NCI-H748 treated with DMSO at 0.1 percent for 48 hours (cell line): ENCODE measurements at regions not wholly inside any gene's neighbourhood (a gene's known extent, or its start where the extent isn't known, plus 50 kb on each side); places are given as distances from the start of the nearest gene placed in this dataset.
A peak's percentile ranks its signal among the peaks of the same experiment; 100 is the strongest.
"Not testable (repeated sequence)": the region's sequence is repeated elsewhere in the genome, so short reads cannot be mapped to it uniquely, and the experiment has no call there.

Experiments
- DNase-seq: peaks from one replicate; lab custom pipeline; 2025; lab: John Stamatoyannopoulos, UW

DNA sequence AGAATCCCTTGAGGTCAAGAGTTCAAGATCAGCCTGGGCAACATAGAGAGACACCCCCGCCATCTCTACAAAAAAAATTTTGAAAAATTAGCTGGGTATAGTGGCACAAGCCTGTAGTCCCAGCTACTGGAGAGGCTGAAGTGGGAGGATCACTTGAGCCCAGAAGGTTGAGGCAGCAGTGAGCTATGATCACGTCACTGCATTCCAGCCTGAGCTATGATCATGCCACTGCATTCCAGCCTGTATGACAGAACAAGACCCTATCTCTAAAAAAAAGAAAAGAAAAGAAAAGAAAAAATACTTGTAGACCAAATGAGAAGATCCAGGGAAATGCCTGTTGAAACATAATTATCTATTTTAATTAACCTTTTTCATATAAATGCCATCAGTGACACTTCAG is 93.8 kb upstream of the MDM1 start:
- DNase-seq = no peak

DNA sequence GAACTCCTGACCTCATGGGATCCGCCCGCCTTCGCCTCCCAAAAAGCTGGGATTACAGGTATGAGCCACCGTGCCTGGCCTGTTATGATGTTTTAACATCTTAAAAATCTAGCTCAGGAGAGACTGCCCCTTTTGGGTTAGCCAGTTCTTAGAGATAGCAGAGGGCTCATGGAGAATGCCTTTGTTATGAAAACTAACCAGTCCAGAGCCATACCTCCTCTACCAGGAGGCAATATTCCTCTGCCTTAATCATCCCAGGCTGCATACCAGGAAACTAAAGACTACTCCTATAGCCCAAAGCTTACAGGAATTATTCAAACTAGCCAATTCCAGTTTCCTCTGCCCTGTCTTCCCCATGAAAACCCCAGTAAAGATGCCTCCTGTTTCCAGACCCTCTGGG is 96.0 kb upstream of the MDM1 start:
- DNase-seq = no peak

DNA sequence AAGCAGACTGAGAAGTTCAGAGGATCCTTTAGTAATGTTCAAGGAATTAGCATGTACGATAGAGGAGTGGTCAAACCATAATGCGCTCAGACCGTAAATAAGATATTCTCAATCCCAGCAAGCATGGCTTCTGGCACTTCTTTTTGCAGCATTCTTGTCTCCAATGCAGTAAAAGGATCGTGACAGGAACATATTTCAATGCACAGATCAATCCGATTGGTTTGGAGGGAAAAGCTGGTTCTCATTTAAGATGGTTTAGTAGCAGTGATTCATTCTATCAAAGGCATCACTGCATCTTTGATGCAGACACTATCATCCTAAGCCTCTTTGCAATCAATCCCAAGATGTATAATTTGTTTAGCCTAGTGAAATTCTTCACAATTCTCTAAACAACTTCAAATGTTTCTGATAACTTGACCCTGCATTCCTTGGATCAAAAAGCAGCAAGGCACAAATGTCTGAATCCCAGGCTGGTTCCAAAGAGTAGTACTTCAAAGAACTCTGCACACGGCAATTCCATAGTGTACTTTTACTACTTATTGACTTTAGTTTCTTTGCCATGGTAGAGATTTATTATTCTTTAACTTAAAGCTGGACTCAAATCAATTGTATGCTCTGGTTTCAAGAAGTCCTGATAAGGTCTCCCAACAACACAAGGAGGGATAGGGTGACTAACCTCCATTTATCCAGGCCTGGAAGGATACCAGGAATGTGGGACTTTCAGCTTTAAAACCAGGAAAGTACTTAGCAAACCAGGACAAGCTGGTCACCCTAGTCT is 96.8 kb upstream of the MDM1 start:
- no peak for DNase-seq

DNA sequence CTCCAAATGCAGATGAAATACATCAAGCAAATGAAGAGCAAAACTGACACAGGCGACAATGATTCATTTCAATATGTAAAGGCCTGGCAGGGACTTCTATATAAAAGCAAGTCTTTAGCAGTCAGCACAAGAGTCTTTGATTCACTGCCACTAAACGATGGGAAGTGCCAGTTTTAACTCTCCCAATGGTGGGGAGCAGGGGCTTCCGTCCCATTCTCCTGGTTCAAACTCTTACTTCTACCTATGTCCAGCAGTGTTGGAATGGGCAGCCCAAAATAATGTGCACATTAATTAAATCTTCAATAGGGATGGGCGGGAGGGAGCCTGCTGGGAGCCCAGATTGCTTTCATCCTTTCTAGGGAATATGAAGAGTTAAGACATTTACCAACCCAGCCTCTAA is 97.5 kb upstream of the MDM1 start:
- no peak for DNase-seq

DNA sequence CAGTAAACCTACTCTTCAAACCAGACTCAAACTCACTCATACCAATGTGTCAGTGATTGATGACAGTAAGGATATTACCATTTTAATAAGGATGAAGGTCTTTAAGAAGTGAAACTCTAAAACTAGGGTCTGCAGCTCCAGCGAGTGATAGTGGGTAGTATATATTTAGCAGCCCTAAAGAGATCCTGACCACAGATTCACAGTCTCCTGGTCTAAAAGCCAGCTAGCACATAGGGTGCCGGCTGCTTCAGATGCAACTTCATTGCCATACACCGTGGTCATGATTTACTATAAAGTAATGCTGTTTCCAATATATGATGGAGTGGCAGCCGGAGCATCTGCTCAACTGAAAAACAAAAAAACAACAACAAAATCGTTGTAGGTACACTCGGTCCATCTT is 99.6 kb upstream of the MDM1 start:
- no peak for DNase-seq

DNA sequence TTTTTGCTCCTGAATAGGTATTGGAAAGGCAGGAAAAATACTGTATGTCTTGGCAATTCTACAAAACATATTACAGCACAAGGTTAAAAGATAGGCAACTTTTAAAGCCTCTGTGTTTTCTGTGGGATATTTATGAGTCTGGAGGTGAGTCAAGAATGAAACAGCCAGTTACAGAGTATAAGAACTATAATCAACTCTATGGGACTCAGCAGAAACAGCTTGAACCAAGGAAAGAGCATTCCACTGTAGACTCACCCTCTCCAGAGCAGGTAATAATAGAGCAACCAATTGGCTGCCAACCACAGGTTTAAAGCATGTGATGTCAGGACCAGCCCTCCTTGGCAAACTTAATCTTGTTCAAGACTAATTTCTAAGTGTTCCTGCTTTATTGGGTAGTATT is 100.5 kb upstream of the MDM1 start:
- DNase-seq = no peak

DNA sequence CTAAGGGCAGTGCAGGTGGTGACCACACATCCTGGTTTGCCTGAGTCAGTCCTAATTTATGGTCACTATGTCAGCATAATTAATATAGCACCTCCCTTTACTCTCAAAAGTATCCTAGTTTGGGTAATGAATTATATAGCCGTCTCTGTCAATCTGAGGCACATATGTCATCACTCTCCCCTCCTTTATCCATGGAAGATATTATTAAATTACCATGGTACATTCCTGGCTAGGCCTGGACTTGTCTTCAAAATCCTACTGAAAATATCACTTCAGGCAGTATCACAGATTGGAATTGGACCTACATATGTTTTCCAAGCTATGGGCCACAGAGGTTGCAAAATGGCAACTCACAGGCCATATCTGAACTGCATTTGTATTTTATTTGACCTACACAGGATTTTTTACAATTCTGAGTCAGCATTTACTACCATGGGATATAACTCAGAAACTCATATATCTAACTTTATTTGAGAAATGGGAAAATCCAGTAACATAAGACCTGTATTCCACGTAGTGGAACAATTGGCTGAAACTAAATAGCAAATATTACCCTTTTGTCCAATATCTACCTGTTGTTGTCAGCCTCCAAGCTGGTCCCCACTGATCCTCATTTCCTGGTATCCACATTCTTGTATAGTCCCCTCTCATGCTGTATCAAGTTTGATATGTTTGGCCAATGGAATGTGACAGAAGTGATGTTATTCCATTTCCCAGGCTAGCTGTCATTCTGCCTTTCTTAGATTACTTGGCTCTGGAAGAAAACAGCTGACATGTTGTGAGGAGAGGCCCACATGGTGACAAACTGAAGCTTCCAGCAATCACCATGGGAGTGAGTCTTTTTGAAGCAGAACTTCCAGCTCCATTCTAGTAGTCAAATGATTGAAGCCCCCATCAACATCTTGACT is 102.5 kb upstream of the MDM1 start:
- no peak for DNase-seq

DNA sequence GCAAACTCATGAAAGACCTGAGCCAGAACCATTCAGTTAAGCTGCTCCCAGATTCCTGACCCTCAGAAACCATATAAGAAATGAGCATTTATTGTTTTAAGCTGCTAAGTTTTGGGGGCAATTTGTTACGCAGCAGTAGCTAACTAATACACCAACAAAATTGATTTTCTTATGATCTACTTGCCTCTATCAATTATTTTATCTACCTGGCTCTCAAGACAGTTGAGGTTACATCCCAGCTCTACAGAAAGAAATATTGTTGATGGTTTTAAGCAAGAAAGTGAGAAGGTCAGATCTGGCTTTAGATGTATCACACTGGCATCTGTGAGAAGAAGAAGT is 103.1 kb upstream of the MDM1 start:
- no peak for DNase-seq

DNA sequence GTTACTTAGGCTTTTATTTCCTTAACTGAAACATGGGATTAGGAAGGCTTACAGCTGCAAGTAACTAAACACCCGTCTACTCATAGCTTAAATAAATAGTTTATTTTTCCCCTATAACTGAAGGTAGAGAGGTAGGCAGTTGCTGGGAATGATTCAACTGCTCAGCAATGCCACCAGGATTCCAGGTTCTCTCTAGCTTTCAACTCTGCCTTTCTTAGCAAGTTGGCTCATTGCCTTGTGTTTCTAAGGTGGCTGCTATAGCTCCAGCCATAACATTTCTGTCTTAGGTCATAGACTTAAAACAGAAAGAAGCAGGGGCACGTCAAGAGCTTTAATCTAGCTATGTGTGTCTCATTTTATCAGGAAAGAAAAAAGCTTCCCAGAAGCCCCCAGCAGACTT is 103.7 kb upstream of the MDM1 start:
- no peak for DNase-seq

DNA sequence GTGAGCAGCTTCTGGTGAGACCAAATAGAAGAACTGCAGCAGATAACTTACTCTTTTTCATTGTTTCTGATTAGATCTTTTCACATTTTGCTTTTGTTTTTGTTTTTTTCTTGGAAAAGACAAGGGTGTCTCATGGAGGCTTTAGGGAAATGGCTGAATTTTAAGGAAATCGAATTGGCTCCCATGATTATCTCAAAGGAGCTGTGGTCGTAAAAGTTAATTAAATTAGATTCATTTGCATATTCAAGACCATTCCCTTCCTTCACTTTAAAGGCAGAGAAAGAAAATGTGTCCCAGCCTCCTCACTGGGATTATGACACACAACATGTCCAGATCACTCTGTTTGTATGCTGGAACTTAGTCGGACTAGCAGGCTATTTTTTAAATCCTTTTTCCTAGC is 106.4 kb upstream of the MDM1 start:
- DNase-seq = no peak

DNA sequence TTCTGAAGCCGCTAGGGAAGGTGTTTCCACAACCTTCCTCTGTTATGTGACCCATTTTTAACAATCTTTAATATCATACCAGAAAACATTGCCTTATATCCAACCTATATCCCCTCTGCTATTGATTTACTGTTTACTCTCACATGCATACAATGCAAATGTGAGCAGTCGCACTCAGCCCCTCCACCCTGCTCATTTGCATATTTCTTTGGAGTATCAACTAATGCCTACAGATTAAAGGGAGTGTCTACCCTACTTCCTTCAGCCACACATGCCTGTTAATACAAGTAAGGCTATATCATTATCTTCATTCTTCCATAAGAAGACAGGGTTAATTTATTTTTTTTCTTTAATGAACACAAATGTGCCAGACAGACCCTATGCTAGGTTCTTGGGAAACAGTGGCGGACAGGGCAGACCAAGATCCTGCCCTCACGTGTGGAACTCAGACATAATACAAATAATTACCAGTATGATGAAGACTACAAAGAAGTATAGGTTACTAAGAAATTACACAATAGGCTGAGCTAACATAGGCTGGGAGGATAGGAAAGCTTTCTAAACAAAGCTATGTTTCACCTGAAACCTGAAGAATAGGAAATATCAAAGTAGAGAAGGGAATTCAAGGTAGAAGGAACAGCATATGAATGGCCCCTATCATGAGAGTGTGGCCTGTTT is 107.3 kb upstream of the MDM1 start:
- DNase-seq = no peak

DNA sequence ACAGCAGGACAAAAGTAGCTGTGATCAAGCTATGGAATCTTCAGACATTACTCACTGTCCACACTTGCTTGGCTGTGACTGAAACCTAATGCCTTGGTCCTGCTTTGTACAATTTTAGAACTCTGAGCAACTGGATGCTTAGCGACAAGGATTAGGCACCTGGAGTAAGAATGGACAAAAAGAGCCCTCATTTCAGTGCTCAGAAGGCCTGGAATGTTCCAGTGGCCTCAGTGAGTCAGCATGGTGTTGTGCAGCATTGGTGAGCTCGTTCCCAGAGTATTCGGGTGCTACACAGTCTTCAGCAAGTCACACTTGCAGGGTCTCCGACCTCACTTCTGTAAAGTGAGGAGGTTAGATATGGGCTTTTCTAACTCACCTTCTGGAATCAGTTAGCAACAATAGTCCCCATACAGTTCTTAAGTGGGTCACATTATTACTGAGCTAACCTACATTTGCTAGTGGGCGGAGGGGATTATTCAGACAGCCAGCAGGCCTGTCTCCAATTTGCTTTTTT is 108.0 kb upstream of the MDM1 start:
- no peak for DNase-seq

DNA sequence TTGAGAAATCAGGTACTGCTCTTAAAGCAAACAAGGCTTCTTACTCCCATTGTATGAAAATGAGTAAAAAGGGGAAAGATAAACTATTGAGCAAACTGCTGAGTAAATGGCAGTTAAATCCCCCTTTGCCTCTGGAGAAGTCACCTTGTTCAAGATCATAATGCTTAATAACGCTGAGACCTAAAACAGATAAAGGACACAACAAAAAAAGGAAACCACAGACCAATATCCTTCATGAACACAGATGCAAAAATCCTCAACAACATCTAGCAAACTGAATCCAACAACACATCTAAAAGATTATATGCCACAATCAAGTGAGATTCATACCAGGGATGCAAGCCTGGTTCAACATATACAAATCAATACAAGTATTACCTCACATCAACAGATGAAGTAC is 109.0 kb upstream of the MDM1 start:
- DNase-seq = no peak

DNA sequence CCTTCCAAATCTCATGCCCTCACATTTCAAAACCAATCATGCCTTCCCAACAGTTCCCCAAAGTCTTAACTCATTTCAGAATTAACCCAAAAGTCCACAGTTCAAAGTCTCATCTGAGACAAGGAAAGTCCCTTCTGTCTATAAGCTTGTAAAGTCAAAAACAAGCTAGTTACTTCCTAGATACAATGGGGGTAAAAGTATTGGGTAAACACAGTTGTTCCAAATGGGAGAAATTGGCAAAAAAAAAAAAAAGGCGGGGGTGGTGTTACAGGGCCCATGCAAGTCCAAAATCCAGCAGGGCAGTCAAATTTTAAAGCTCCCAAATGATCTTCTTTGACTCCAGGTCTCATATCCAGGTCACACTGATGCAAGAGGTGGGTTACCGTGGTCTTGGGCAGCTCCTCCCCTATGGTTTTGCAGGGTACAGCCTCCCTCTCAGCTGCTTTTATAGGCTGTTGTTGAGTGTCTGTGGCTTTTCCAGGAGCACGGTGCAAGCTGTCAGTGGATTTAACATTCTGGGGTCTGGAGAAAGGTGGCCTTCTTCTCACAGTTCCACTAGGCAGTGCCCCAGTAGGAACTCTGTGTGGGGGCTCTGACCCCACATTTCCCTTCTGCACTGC is 110.3 kb upstream of the MDM1 start:
- not testable (repeated sequence) for DNase-seq

DNA sequence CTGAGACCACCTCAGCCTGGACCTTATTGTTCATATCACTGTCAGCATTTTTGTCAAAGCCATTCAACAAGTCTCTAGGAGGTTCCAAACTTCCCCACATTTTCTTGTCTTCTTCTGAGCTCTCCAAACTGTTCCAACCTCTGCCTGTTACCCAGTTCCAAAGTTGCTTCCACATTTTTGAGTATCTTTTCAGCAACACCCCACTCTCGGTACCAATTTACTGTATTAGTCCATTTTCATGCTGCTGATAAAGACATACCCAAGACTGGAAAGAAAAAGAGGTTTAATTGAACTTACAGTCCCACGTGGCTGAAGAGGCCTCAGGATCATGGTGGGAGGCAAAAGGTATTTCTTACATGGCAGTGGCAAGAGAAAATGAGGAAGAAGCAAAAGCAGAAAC is 111.5 kb upstream of the MDM1 start:
- not testable (repeated sequence) for DNase-seq

DNA sequence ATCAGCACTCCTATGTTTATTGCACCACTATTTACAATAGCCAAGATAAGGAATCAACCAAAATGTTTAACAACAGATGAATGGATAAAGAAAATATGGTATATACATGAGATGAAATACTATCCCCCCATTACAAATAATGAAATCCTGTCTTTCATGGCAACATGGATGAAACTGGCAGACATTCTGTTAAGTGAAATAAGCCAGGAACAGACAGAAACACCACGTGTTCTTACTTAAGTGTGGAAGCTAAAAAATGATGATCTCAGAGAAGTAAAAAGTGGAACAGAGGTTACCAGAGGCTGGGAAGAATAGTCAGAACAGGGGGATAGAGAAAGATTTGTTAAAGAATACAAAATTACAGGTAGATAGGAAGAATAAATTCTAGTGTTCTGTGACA is 113.7 kb upstream of the MDM1 start:
- no peak for DNase-seq

DNA sequence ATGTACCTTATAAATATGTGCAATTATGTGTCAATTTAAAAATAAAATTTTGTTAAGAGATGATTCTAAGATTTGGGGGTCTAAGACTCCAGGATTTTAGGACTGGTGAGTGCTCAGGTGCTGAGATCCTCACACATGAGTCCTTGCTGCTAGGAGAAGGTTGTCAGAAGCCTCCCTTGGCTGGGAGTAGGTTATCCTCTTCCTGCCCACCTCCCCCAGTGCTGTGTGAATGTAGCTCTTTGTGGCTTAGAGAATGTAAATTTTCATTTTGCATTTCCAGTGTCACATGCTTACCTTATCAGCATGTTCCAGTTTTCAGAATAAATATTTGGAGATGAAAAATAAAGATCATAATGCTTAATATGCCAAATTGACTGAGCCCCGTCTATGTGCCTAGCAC is 114.2 kb upstream of the MDM1 start:
- no peak for DNase-seq

DNA sequence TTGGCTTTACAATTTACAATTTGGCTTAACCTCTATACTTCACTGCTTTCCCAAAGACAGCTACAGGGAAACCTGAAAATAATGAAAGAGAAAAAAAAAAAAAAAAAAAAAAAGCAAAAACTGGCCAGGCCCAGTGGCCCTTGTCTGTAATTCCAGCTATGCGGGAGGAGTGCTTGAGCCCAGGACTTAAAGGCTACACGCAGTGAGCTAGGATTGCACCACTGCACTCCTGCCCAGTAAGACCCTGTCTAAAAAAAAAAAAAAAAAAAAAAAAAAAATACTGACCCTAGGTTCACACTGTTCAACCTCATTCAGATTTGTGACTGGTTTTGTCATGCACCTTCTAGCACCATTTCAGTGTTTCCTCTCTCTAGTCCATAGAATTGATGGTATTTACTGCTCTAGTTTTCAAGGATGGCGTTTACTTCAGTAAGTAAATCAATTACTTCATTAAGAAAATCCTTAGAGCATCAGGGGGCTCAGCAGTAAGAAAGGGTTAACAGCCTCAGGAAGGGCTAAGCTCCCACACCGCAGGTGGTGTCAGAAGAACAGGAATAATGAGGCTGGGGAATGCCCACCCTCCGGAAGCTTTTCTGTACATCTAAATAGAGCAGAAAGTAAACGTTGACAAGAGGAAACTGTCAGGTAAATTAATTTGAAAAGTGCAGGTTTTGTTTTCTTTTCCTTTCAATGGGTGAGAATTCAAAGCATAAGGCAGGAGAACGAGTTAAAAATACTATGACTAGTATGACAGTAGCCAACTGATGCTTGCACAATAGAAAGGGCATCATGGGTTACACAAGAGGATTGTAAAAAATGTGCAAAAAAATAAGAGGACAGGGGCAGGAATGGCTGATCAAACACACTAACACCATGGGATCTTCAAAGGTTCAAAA is 115.0 kb upstream of the MDM1 start:
- peak; percentile 74 for DNase-seq

DNA sequence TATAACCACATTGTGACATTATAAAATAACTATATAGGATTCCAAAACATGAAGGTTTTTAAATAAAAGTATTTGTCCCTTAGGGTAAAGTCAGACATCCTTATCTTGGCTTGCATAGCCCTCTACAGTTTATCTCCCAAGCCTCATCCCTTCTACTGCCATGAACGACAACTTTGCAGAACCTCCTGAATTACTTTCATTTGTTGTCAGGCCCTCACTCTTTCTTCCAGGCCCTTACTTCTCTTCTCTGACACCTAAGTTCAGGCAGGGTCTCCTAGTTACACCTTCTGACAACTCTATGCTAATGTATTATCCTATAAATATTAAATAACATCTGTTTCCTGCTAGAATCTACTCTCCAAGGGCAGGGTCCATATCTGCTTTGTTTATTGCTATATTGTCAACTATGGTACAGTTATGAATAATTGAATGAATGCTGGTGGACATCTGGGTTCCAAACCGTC is 115.7 kb upstream of the MDM1 start:
- no peak for DNase-seq

DNA sequence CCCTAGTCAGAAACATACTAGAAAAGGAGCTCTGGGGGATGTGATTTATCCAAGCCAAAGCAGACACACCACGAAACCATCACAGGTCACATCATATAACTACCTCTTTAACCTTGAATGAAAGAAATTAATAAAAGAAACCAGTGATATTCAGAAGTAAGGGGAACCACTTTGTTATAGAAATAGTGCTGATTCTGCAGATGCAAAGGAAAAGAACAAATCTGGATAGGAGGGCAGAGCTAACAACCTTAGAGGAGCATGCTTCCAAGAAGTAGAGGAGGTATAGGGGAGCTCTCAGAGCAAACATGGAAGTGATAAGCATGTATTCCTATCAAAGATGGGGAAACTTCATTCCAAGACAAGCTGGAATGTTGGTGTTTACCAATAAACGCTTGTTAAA is 117.0 kb upstream of the MDM1 start:
- DNase-seq = no peak

DNA sequence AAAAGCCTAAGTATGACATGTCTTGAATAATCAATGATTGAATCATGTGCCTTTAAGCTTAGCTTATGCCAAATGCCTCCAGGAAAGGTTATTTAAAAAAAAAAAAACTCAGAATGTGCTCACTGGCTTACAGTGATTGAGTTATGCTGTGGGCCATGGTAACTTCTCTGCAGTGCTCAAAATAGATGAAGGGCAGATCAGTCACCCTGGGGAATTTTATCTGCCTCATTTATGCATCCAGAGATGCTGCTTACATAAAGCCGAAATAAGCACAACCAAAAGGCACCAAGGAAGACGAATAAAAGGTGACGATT is 118.7 kb upstream of the MDM1 start:
- DNase-seq = no peak
